ENCODE measurements at regions not wholly inside any gene's neighbourhood (a gene's known extent, or its start where the extent isn't known, plus 50 kb on each side); places are given as distances from the start of the nearest gene placed in this dataset.
"Not testable (repeated sequence)": the region's sequence is repeated elsewhere in the genome, so short reads cannot be mapped to it uniquely, and the experiment has no call there.

GRCh38 chr5:135737701-135738563 lies 96.5 kb upstream of the SLC25A48 start:
- no peak overlapping the region for H3K27ac ChIP-seq
- TF ChIP-seq CTCF (conservative IDR thresholded peaks at IDR 0.05), result no peak

- H3K27ac ChIP-seq, result not testable (repeated sequence)
These were observed 97.5 kb upstream of the SLC25A48 start for GRCh38 chr5:135736952-135737351.

- H3K27ac ChIP-seq, result no peak overlapping the region
- TF ChIP-seq CTCF (conservative IDR thresholded peaks at IDR 0.05), result no peak
These were observed 98.6 kb upstream of the SLC25A48 start for GRCh38 chr5:135735831-135736230.

GRCh38 chr5:135734956-135735355 lies 99.5 kb upstream of the SLC25A48 start:
- not testable (repeated sequence) for H3K27ac ChIP-seq

- H3K27ac ChIP-seq, result not testable (repeated sequence)
These were observed 103.4 kb upstream of the SLC25A48 start for GRCh38 chr5:135731034-135731433.

- H3K27ac ChIP-seq, result not testable (repeated sequence)
These were observed 104.3 kb upstream of the SLC25A48 start for GRCh38 chr5:135730161-135730560.

GRCh38 chr5:135729321-135729786 lies 105.1 kb upstream of the SLC25A48 start:
- H3K27ac ChIP-seq, result no peak overlapping the region
- peak; percentile 68 for TF ChIP-seq CTCF (conservative IDR thresholded peaks at IDR 0.05)

GRCh38 chr5:135724617-135725016 lies 109.8 kb upstream of the SLC25A48 start:
- peak overlapping the region; percentile 36 for H3K27ac ChIP-seq
- TF ChIP-seq CTCF (conservative IDR thresholded peaks at IDR 0.05), result no peak

GRCh38 chr5:135723491-135723890 lies 111.0 kb upstream of the SLC25A48 start:
- TF ChIP-seq CTCF (conservative IDR thresholded peaks at IDR 0.05), result no peak
- H3K27ac ChIP-seq, result no peak overlapping the region

All from VCaP (cell line).